ENCODE measurements at regions not wholly inside any gene's neighbourhood (a gene's known extent, or its start where the extent isn't known, plus 50 kb on each side); places are given as distances from the start of the nearest gene placed in this dataset.

- H3K36me3 ChIP-seq (replicated peaks): no peaks in the 10 kb centered on the region
- DNase-seq: no peak
- H3K27ac ChIP-seq: no peak overlapping the region
- no peak overlapping the region for H3K4me3 ChIP-seq (ENCODE audit: low read depth, low read length)
- in situ Hi-C loops (cut with HindIII; ENCODE audit: low pct_ligation_motif_present, low sequenced_read_pairs): no loop called here
- H3K27me3 ChIP-seq (replicated peaks): no peaks in the 10 kb centered on the region
- no peak for TF ChIP-seq CTCF (IDR thresholded peaks at IDR 0.05; ENCODE audit: low read depth, low read length, missing control alignments)
Measured at GRCh38 chr12:75921622-75922289, 109.8 kb downstream of the PHLDA1 start.

GRCh38 chr12:75917715-75918114 is 113.9 kb downstream of the PHLDA1 start:
- Histone ChIP-seq H3K36me3 (replicated peaks) (no peaks in the 10 kb centered on the region), H3K4me3 (ENCODE audit: low read depth, low read length) (no peak overlapping the region), H3K27ac (no peak overlapping the region), H3K27me3 (replicated peaks) (no peaks in the 10 kb centered on the region)
- TF ChIP-seq CTCF (IDR thresholded peaks at IDR 0.05; ENCODE audit: low read depth, low read length, missing control alignments): no peak
- in situ Hi-C loops (cut with HindIII; ENCODE audit: low pct_ligation_motif_present, low sequenced_read_pairs): no loop called here
- DNase-seq: no peak

GRCh38 chr12:75917083-75917482 is 114.5 kb downstream of the PHLDA1 start:
- H3K27ac ChIP-seq: no peak overlapping the region
- DNase-seq: no peak
- no peaks in the 10 kb centered on the region for H3K27me3 ChIP-seq (replicated peaks)
- H3K36me3 ChIP-seq (replicated peaks): no peaks in the 10 kb centered on the region
- no peak overlapping the region for H3K4me3 ChIP-seq (ENCODE audit: low read depth, low read length)
- no peak for TF ChIP-seq CTCF (IDR thresholded peaks at IDR 0.05; ENCODE audit: low read depth, low read length, missing control alignments)
- in situ Hi-C loops (cut with HindIII; ENCODE audit: low pct_ligation_motif_present, low sequenced_read_pairs): no loop called here

- no peak overlapping the region for H3K4me3 ChIP-seq (ENCODE audit: low read depth, low read length)
- DNase-seq: no peak
- in situ Hi-C loops (cut with HindIII; ENCODE audit: low pct_ligation_motif_present, low sequenced_read_pairs): no loop called here
- TF ChIP-seq CTCF (IDR thresholded peaks at IDR 0.05; ENCODE audit: low read depth, low read length, missing control alignments): no peak
- no peak overlapping the region for H3K27ac ChIP-seq
- H3K36me3 ChIP-seq (replicated peaks): no peaks in the 10 kb centered on the region
- H3K27me3 ChIP-seq (replicated peaks): no peaks in the 10 kb centered on the region
Measured at GRCh38 chr12:75913502-75914351, 117.8 kb downstream of the PHLDA1 start.

- TF ChIP-seq CTCF (IDR thresholded peaks at IDR 0.05; ENCODE audit: low read depth, low read length, missing control alignments): no peak
- Histone ChIP-seq H3K27me3 (replicated peaks) (no peaks in the 10 kb centered on the region), H3K27ac (no peak overlapping the region), H3K4me3 (ENCODE audit: low read depth, low read length) (no peak overlapping the region), H3K36me3 (replicated peaks) (no peaks in the 10 kb centered on the region)
- no peak for DNase-seq
- in situ Hi-C loops (cut with HindIII; ENCODE audit: low pct_ligation_motif_present, low sequenced_read_pairs): no loop called here
Measured at GRCh38 chr12:75909714-75910656, 121.6 kb downstream of the PHLDA1 start.
